Tibial nerve (tissue), 3 donors: ENCODE measurements at regions not wholly inside any gene's neighbourhood (a gene's known extent, or its start where the extent isn't known, plus 50 kb on each side); places are given as distances from the start of the nearest gene placed in this dataset.

Source experiments
- EP300 ChIP-seq, 2 donors: sonication (generic); formaldehyde crosslinking; IDR thresholded peaks; one replicate each; pipeline ENCODE4 v1.6.1; 2017; ENCODE audit warnings: antibody characterized with exemption in 2 of 2, mild to moderate bottlenecking in 1 of 2
- POLR2A ChIP-seq, 2 donors: fragments of 450-650 bp; IDR thresholded peaks; one replicate each; pipeline ENCODE4 v1.6.1; 2017; ENCODE audit warnings: antibody characterized with exemption in 2 of 2, mild to moderate bottlenecking in 2 of 2, moderate library complexity in 2 of 2

- no peak for TF ChIP-seq POLR2A (IDR thresholded peaks at IDR 0.05)
- TF ChIP-seq EP300 (IDR thresholded peaks at IDR 0.05): no peak
Observed at GRCh38 chr9:101860920-101861319, 122.5 kb upstream of the GRIN3A start.
